Activated T-cell treated with anti-CD3 and anti-CD28 coated beads for 48 hours (primary cell): ENCODE measurements at regions not wholly inside any gene's neighbourhood (a gene's known extent, or its start where the extent isn't known, plus 50 kb on each side); places are given as distances from the start of the nearest gene placed in this dataset.
"Not testable (repeated sequence)": the region's sequence is repeated elsewhere in the genome, so short reads cannot be mapped to it uniquely, and the experiment has no call there.

ENCODE experiments used
- DNase-seq: peaks from one replicate; pipeline ENCODE4 v3.0.0-alpha.2; 2020; ENCODE audit warnings: low read depth

DNA sequence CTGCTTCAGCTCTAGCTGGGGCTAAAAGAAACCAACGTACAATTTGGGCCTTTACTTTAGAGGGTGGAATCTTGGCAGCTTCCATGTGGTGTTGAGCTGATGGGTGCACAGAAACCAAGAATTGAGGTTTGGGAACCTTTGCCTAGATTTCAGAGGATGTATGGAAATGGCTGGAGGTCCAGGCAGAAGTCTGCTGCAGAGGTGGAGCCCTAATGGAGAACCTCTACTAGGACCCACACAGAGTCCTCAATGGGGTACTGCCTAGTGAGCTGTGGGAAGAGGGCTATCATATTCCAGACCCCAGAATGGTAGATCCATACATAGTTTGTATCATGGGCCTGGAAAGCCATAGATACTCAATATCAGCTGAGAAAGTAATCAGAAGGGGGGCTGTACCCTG is 500.4 kb upstream of the ATP2B1 start:
- no peak for DNase-seq

DNA sequence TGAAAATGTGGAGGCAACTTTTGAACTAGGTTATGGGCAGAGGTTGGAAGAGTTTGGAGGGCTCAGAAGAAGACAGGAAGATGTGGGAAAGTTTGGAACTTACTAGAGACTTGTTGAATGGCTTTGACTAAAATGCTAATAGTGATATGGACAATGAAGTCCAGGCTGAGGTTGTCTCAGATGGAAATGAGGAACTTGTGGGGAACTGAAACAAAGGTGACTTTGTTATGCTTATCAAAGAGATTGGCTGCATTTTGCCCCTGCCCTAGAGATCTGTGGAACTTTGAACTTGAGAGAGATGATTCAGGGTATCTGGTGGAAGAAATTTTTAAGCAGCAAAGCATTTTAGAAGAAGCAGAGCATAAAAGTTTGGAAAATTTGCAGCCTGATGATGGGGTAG is 499.7 kb upstream of the ATP2B1 start:
- DNase-seq: not testable (repeated sequence)

DNA sequence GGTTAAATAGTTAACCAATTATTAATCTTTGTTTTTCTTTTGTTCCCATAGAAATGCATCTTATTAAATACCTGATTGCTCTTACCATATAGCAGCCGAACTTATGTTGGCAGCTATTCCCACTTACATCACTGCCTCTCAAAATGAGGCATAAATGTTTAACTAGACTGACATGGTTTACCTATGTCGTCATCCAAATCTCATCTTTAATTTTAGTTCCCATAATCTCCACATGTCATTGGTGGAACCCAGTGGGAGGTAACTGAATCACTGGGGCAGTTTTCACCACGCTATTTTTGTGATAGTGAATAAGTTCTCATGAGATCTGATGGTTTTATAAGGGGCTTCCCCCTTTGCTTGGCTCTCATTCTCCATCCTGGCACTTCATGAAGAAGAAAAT is 499.2 kb upstream of the ATP2B1 start:
- no peak for DNase-seq

DNA sequence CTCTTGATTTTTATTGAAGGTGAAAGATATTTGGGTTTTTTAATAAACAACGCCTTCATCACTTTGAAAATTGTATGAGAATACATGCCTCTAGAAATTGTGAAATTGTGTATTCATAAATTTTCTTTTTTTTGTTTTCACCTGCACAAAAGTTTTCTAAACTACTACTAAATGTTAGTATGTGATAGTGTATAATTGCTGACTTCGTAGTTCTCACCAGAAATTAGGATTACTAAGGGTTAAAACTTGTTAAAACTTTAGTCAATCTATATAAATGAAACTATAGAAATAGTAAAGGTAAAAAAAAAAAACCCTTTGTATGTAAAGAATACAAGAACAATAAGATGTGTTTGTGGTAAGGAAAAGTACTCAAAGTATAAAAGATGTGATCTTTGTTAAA is 496.5 kb upstream of the ATP2B1 start:
- DNase-seq: no peak

DNA sequence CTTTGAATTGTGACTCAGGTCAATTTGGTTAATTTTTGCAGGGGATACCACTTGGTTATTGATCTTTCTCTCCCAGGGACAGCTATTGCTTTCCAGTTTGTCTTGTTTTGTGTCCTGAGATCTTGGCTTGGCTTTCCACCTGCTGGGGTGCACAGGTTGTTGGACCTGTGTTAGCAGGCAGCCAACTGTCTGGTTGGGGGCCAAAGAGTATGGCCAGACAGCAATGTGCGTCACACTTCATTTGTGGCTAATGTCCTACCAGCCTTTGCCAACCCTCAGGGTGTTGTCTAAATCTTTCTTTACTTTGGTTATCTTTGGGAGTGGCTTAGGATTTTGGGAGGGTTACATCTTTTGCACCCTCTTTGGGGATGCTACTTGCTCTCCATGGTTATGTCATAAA is 494.9 kb upstream of the ATP2B1 start:
- DNase-seq: no peak

DNA sequence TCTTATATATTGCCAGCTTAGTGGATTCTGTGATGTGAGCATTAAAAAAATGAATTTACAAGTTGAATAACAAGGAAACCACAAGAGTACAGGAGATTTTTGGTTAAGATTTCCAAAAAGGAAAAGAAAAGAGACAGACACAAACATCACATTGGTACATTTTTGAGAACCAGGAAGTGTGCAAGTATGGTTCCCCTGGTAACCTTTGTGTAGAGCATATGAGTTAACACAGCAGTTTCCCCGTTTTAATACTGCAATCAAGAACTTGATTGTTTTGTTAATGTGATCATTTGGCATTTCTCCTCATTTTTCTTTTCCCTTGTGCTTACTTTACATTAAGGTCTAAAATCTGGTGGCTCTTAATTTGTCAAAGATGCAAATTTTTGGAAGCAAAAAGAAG is 490.4 kb upstream of the ATP2B1 start:
- DNase-seq: no peak

DNA sequence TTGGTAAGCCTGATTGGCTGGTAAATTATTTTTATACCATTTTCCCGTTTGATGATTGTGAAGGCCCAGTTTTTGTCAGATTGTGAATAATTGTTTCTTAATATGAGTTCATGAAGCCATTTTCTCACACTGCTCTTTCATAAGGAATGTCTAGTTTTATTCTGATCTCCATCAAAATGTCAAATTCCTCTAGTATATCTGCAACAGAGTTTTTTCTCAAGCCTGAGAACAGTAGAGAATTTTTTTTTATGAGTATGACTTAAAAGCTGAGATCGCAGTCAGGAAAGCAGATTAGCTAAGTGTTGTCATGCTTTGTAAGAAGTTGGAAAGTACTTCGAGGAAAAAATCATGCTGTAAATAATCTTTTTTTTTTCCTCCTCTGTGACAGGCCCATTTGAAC is 484.9 kb upstream of the ATP2B1 start:
- no peak for DNase-seq

DNA sequence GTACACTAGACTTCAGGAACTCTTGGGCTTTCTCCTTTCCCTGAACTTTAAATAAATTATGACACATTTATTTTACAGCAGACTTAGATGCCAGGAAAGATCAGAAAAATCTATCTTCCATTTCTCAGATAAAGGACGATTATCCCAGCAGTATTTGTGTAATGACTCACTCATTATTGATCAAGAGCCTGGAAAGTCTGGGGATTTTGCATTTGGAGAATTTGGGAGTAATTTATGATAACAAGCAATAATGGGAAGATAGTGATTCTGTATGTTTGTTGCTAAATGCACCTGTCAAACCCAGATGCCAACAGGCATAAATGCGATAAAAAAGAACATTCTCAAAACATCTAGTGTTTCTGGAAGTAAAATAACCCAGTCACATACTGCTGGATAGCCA is 480.2 kb upstream of the ATP2B1 start:
- DNase-seq: no peak

DNA sequence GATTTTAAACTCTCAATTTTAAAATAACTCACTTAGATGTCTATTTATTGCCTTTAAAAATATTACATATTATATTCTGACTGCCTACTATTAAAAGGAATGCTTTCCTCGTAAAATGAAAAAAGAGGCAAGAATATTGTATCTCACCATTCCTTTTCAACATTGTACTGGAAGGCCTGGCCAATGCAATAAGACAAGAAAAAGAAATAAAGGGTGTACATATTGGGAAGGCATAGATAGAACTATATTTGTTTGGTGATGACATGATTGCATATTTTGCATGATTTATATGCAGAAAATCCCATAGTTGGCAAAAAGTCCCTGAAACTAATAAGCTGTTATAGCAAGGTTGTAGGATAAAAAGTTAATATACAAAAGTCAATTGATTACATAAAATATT is 474.6 kb upstream of the ATP2B1 start:
- DNase-seq: no peak

DNA sequence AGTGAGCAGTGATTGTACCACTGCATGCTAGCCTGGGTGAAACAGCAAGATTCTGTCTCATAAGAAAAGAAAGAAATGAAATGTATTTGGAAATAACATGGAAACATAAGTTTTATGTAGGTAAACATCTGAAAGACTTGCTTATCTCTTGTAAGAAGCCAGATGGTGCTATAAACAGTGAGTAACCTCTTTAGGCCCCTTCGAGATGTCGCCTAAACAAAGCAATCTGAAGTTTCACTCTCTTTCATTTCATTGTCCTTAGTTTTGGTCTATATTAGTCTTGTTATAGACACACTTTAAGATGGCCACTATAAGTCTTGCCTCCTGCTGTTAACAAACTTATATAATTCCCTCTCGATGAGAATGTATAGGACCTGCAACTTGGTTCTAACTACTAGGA is 472.6 kb upstream of the ATP2B1 start:
- DNase-seq: no peak

DNA sequence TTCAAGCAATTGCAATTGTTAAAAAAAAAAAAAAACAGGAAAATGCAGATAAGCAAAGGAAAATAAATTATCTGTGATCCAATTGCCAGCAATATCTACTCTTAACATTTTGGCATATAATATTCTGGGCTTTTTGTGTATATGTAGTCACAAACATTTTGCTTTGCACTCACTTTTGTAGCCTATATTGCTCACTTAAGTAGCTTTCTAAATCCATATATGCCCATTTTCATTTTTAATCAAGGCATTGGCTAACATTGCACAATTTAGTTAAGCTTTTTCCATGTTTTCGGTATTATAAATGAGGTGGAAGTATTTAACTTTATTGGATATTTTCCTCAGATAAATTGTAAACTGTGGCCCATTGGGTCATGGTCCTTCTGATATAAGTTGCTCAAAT is 466.3 kb upstream of the ATP2B1 start:
- DNase-seq: no peak

DNA sequence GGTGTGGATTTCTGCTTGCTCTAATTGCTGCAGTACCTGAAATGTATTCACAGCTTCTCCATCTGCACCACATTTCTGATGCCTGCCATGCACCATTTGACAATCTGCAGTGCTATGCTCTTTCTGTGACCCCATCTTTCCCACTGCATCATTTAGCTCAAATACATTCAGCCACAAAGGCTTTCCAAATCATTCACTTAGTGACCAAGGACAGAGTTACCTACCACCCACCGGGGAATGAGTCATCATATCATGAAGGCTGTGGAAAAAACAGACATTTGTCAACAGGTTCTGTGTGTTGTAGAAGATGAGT is 465.5 kb upstream of the ATP2B1 start:
- no peak for DNase-seq

DNA sequence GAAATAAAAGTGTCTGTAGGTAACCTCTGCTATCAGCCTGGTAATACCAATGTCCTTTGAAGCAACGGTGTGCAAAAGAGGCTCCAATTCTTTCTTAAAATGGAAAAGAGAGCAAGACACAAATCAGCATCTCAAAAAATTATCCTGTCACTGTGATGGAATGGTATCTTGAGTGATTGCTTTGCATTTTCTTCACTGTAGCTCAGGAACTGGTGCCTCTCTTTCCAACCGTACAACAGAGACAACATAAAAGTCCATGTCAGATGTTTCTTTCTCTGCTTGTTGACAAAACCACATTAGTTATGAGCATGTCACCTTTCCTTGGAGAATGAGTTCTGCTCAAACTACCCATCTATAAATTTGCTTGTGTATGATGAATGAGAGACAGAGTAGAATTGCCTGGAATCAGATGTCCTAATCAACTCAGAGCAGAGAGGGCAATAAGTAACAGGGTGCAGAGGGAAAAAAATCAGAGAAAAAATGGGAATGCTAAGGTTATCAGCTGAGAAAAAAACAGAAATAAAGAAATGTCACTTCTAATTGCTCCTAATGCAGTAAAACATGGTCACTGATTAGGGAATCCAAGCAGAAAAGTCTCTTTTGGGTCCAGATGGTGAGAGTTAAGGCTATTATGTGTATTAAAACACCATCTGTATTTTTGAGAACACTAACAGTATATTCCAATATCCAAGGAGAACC is 465.0 kb upstream of the ATP2B1 start:
- DNase-seq: no peak

DNA sequence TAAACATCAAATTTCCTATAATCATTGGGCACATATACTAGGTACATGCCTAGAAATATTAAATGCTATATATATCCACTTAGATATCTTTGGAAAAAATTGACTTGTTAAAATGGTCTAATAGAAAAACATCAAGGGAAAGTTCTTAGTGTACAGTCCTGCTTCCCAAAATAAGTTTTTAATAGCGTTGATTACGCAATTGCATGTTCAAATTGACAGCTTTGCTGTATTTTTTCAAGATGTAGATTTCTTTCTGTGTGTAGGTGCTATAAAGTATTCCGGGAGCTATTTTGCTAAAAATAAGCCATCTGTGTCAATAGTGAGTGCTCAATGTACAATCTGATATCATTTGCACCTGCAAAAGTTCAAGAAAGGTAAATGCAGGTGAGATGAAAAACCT is 463.9 kb upstream of the ATP2B1 start:
- no peak for DNase-seq

DNA sequence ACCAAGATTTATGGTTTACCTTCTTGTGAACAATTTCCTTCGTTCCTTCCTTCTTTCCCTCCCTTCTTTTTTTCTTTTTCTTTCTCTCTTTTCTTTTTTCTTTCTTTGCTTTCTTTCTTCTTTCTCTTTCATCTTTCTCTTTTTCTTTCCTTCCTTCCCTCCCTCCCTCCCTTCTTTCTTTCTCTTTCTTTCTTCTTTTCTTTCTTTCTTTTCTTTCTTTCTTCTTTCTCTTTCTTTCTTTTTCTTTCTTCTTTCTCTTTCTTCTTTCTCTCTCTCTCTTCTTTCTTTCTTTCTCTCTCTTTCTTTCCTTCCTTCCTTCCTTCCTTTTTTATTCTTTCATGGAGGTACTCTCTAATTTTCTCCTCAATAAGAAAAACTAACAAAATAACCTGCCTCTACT is 462.1 kb upstream of the ATP2B1 start:
- DNase-seq: no peak

DNA sequence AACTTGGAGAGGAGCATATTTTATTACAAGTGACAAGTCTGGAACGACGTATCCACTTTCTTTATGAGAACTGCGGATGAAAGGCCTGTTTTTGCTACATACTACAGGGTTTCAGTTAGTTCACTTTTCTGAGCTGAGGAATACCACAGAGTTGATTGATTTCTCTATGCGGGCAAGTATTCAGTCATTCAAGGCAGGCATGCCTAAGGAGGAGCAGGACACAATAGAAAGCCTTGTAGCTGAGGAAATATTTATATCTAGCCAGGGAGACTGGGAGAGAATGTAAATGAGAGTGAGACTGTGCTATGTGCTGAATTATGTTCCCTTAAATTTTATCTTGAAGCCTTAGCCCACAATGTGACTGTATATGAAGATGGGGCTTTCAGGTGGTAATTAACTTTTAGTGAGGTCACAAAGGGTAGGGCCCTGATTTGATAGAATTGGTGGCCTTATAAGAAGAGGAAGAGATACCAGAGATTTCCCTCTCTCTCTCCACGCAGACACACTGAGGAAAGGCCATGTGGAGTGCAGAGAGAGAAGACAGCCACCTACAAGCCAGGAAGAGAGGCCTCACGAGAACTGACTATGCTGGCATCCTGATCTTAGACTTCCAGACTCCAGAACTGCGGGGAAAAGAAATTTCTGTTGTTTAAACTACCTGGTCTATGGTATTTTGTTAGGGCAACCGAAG is 459.0 kb upstream of the ATP2B1 start:
- DNase-seq: no peak

DNA sequence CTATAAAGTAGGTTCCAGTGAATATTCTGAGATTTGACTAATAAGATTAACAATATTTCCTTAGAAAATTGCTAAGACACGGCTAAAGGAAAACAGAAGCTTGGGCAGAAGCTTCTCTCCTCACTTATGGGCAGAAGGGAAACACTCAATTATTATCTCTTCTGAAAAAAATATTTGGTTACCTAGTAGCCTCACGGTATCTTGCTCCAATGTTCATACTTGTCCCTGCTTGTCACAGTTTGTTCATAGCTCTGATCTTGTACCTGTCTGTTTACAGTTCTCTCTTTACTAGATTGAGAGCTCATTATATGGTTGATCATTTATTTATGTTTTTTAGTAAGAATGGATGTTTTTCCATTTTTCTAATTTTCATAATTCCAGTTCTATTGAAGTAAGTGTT is 458.0 kb upstream of the ATP2B1 start:
- DNase-seq: no peak

DNA sequence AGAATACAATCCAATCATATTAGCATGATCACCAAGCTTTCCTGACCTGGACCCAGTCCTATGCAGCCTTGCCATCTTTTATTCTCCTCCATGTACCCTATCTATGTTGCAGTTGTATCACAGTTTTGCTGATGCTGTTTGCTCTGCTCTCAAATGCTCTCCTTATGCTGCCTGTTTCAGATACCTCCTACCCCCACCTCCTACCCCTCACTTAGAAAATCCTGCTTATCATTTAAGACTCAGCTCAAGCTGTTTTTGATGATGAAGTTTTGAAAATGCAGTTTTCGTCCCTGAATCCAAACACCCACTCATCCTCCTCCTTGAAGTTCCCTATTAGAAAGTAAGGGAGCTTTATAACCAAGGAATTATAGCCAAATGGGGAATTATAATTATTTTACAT is 457.4 kb upstream of the ATP2B1 start:
- no peak for DNase-seq

DNA sequence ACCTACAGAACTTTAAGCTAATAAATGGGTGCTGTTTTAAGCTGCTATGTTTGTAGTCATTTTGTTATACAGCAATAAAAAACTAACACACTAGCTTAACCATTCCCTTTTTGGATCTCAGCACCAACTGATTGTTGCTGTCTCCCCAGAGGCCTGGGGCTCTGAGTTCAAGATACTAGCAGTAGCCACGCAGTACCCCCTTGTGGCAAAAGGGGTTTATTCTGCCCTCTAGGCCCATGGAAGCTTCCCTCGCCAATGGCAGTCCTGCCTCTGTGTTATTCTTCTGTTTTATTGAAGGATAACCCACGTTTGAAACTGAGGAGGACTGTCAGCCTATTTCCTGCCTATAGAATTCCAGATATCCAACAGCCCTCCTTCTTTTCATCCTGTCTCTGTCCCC is 455.3 kb upstream of the ATP2B1 start:
- DNase-seq: no peak

DNA sequence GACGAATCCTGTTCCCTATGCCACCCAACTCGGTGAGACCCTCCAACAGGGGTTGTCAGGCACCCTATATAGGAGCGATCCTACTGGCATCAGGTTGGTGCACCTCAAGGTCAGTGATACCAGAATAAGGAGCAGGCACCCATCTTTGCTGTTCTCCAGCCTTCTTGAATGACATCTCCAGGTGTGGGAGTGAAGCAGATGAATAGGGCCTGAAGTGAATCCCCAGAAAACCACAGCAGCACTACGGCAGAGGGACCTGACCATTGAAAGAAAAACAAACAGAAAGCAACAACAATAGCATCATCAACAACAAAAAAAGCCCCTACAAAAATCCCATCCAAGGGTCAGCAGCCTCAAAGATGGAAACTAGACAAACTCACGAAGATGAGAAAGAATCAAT is 445.2 kb upstream of the ATP2B1 start:
- no peak for DNase-seq

DNA sequence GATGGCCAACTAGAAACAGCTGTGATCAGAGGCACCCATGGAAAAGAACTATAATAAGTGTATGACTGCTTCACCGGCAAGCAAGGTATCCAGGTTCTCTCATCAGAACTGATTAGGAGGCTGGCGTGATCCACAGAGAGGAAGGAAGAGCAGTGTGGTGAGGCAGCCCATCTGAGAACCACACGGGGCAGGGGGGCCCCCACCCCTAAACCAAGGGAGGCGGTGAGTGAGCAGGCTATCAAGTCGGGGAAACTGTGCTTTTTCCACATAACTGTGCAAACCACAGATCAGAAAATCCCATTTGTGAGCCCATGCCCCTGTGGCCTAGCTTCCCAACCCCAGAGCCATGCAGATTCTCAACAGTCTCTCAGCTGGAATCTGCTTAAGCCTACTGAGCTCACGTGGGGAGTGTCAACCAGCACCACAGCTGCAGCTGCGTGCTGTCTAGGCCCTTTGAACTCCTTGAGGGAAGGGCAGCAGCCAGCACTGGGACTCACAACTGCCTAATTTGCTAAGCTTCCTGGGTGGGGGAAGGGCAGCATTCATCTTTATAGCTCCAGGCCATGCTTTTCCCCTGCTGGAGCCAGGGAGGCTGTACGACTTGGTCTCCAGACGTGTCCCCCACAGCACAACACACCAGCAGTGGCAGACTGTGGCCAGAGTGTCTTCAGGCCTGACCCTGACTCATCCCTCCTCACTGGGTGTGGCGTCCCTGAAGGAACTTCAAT is 444.4 kb upstream of the ATP2B1 start:
- no peak for DNase-seq

DNA sequence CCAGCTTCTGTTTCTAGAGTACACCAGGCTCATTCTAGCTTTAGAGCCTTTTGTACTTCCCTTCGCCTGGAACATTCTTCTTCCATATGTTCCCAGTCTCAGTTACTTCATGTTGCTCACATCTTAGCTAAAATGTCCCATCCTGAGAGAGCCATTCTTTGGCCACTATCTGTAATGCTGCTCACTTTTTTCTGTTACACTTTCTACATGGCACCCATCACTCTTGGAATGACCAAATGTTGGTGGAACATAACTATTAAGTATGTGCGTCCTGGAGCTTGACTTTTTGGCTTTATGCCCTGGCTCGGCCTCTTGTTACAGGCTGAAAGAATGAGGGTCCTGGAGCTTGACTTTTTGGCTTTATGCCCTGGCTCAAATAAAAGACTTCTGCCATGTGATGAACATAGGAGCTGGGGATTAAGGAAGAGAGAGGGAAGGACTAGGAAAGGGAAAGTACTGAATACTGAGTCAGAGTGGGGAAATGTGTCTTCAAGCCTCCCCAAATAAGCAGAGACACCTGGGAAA is 442.9 kb upstream of the ATP2B1 start:
- no peak for DNase-seq

DNA sequence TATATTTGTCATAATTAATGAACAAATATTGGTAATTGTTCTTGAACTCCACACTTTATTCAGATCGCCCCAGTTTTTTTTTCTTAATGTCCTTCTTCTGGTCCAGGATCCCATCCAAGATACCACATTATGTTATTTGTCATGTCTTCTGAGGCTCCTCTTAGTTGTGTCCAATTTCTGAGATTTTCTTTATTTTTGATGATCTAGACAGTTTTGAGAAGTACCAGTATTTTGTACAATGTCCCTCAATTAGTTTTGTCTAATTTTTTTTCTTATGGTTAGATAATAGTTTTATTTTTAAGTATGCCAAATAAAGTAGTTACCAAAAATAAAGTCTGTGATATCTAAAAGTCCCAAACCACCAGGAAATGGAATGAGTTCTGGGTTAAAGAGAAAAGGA is 440.8 kb upstream of the ATP2B1 start:
- no peak for DNase-seq
